ENCODE measurements at regions not wholly inside any gene's neighbourhood (a gene's known extent, or its start where the extent isn't known, plus 50 kb on each side); places are given as distances from the start of the nearest gene placed in this dataset.

GRCh38 chr1:106749491-106749890 is 307.0 kb upstream of the PRMT6 start:
- Histone ChIP-seq H3K4ac (ENCODE audit: low read depth, low read length) (no peak overlapping the region), H3K23me2 (ENCODE audit: insufficient read length, low read depth, low read length, poor library complexity, severe bottlenecking) (no peaks in the 10 kb centered on the region), H3K14ac (ENCODE audit: insufficient read depth, low read length) (no peak overlapping the region), H3K9me3 (ENCODE audit: control insufficient read depth, low read depth, low read length) (no peaks in the 10 kb centered on the region), H4K91ac (ENCODE audit: insufficient read length, low read depth, low read length) (no peak overlapping the region), H2AFZ (ENCODE audit: low read length) (no peak overlapping the region), H3K4me1 (ENCODE audit: insufficient read depth, low read length) (no peaks in the 10 kb centered on the region), H3K56ac (ENCODE audit: insufficient read length, low read depth, low read length) (no peak overlapping the region), H4K20me1 (ENCODE audit: control insufficient read depth, insufficient read depth, insufficient read length) (no peaks in the 10 kb centered on the region), H3T11ph (ENCODE audit: low read length) (no peak overlapping the region), H3K27ac (ENCODE audit: insufficient read length, low read depth, low read length) (no peak overlapping the region), H3K4me2 (ENCODE audit: insufficient read depth, insufficient read length, low read length) (no peak overlapping the region), H3K9ac (ENCODE audit: extremely low read depth, insufficient read length, low read length) (no peak overlapping the region), H2BK20ac (ENCODE audit: low read depth, low read length, poor library complexity, severe bottlenecking) (no peak overlapping the region), H3K27me3 (ENCODE audit: insufficient read depth, low read length) (no peaks in the 10 kb centered on the region), H4K5ac (ENCODE audit: insufficient read length, low read depth, low read length) (no peak overlapping the region), H3K23ac (ENCODE audit: insufficient read length, low read depth, low read length) (no peak overlapping the region), H2AK5ac (ENCODE audit: insufficient read length, low read length) (no peak overlapping the region), H2BK12ac (ENCODE audit: insufficient read length, low read depth, low read length) (no peak overlapping the region), H2BK15ac (ENCODE audit: low read depth, low read length) (no peak overlapping the region), H3K18ac (ENCODE audit: insufficient read length, low read depth, low read length) (no peak overlapping the region), H3K79me2 (ENCODE audit: insufficient read depth, low read length) (no peaks in the 10 kb centered on the region), H2BK5ac (ENCODE audit: insufficient read length, low read length) (no peak overlapping the region), H2BK120ac (ENCODE audit: low read depth, low read length, poor library complexity, severe bottlenecking) (no peak overlapping the region), H3K79me1 (ENCODE audit: insufficient read depth, low read depth, low read length, poor library complexity, severe bottlenecking) (no peaks in the 10 kb centered on the region), H4K8ac (replicated peaks; ENCODE audit: insufficient read length, low read depth, low read length) (no peak overlapping the region)
- Mint-ChIP-seq H3K9me3 (no peaks in the 10 kb centered on the region), H3K36me3 (ENCODE audit: insufficient read depth in 1 of 3, low read depth in 3 of 3) (no peaks in the 10 kb centered on the region; a peak in 1 of 7 replicates), H3K4me3 (no peak overlapping the region), H3K27ac (no peak overlapping the region), H3K27me3 (ENCODE audit: low read depth) (no peaks in the 10 kb centered on the region), H3K4me1 (peaks cover 39 to 44% of the 10 kb centered on the region in 2 experiments)
- WGBS (ENCODE audit: extremely low coverage, insufficient read length, low lambda C conversion rate), result no CpG with 5 or more reads among the region's 2 CpGs
- no peak for DNase-seq
- no peak for TF ChIP-seq CTCF (conservative IDR thresholded peaks at IDR 0.05)

Measured in H9 (cell line).